LoVo (cell line): ENCODE measurements at regions not wholly inside any gene's neighbourhood (a gene's known extent, or its start where the extent isn't known, plus 50 kb on each side); places are given as distances from the start of the nearest gene placed in this dataset.

Experiments used
- DNase-seq: peaks from one replicate; pipeline ENCODE4 v3.0.0-alpha.2; 2016; ENCODE audit warnings: low spot score

GRCh38 chr21:16492892-16493291 lies 763.1 kb downstream of the USP25 start:
- DNase-seq: no peak

- DNase-seq: no peak
Measured at GRCh38 chr21:16496609-16497008, 766.8 kb downstream of the USP25 start.

GRCh38 chr21:16500271-16500670 lies 770.5 kb downstream of the USP25 start:
- no peak for DNase-seq

GRCh38 chr21:16502273-16502672 lies 772.5 kb downstream of the USP25 start:
- DNase-seq: no peak

- no peak for DNase-seq
Measured at GRCh38 chr21:16502897-16503296, 773.1 kb downstream of the USP25 start.

GRCh38 chr21:16504281-16504680 lies 774.5 kb downstream of the USP25 start:
- DNase-seq: no peak

- no peak for DNase-seq
Measured at GRCh38 chr21:16504766-16505165, 775.0 kb downstream of the USP25 start.

GRCh38 chr21:16509476-16509875 lies 779.7 kb downstream of the USP25 start:
- DNase-seq: no peak

GRCh38 chr21:16514316-16514715 lies 784.5 kb downstream of the USP25 start:
- no peak for DNase-seq

- DNase-seq: no peak
Measured at GRCh38 chr21:16517383-16517782, 787.6 kb downstream of the USP25 start.

- no peak for DNase-seq
Measured at GRCh38 chr21:16519036-16519435, 789.3 kb downstream of the USP25 start.

- DNase-seq: no peak
Measured at GRCh38 chr21:16519644-16520043, 789.9 kb downstream of the USP25 start.

GRCh38 chr21:16522548-16522947 lies 792.8 kb downstream of the USP25 start:
- DNase-seq: no peak

GRCh38 chr21:16530656-16531055 lies 800.9 kb downstream of the USP25 start:
- DNase-seq: no peak

GRCh38 chr21:16532840-16533239 lies 803.1 kb downstream of the USP25 start:
- no peak for DNase-seq

GRCh38 chr21:16533692-16534407 lies 804.1 kb downstream of the USP25 start:
- no peak for DNase-seq

- no peak for DNase-seq
Measured at GRCh38 chr21:16534408-16535101, 804.8 kb downstream of the USP25 start.

- no peak for DNase-seq
Measured at GRCh38 chr21:16535102-16535422, 805.3 kb downstream of the USP25 start.

GRCh38 chr21:16535626-16536025 lies 805.8 kb downstream of the USP25 start:
- DNase-seq: no peak

- no peak for DNase-seq
Measured at GRCh38 chr21:16536140-16536539, 806.4 kb downstream of the USP25 start.

GRCh38 chr21:16536643-16537434 lies 807.1 kb downstream of the USP25 start:
- peak; percentile 3 for DNase-seq

- DNase-seq: no peak
Measured at GRCh38 chr21:16537501-16537900, 807.7 kb downstream of the USP25 start.

GRCh38 chr21:16538405-16538804 lies 808.6 kb downstream of the USP25 start:
- no peak for DNase-seq
